Endothelial cell of umbilical vein (primary cell): ENCODE measurements at regions not wholly inside any gene's neighbourhood (a gene's known extent, or its start where the extent isn't known, plus 50 kb on each side); places are given as distances from the start of the nearest gene placed in this dataset.

Experiments used
- BruUV-seq: library from RNA; stranded (reverse); fragments of 400-500 nt; replicated peaks from 2 replicates; lab custom pipeline; 2021; lab: Mats Ljungman, UMichigan
- CTCF ChIA-PET: fragments of 300-600, 350-600 bp; sonication (Branson Sonifier 250); formaldehyde crosslinking; loops from one replicate; lab custom pipeline; 2021; ENCODE audit warnings: antibody characterized with exemption, inconsistent platforms; lab: Charles Lee
- POLR2A ChIA-PET: fragments of 300-600, 350-600 bp; sonication (Branson Sonifier 250); formaldehyde crosslinking; loops from one replicate; lab custom pipeline; 2021; ENCODE audit warnings: antibody characterized with exemption, inconsistent platforms; lab: Charles Lee
- DNase-seq: peaks from one replicate; pipeline ENCODE4 v3.0.0-alpha.2; 2011; ENCODE audit warnings: low read depth, low spot score
- FAIRE-seq: peaks from 2 replicates; lab custom pipeline; 2011; peaks lifted over from hg19 to GRCh38; lab: Jason Lieb, UNC
- H2AFZ ChIP-seq: 2 replicates; pipeline ENCODE4 v1.6.0; 2012; ENCODE audit warnings: low read depth, low read length, control low read depth, inconsistent platforms
- H3K27ac ChIP-seq: 2 replicates; pipeline ENCODE4 v1.5.1; 2011; ENCODE audit warnings: low read depth, mild to moderate bottlenecking, control low read depth, low read length, moderate library complexity; ENCODE audit not compliant: insufficient read depth
- H3K27me3 ChIP-seq, 2 experiments: 2 replicates each; pipeline versions ENCODE4 v1.6.0 to v1.6.1; 2011; ENCODE audit warnings: low read length in 2 of 2, mixed read lengths in 1 of 2; ENCODE audit not compliant: control insufficient read depth in 2 of 2, insufficient read depth in 2 of 2
- H3K36me3 ChIP-seq, 2 experiments: 2 replicates in 1 of 2; 3 replicates in 1 of 2; pipeline ENCODE4 v1.5.1; 2011; ENCODE audit warnings: low read length in 2 of 2, mild to moderate bottlenecking in 1 of 2, moderate library complexity in 1 of 2; ENCODE audit not compliant: control insufficient read depth in 2 of 2, insufficient read depth in 2 of 2; ENCODE audit errors: extremely low read depth in 1 of 2
- H3K4me1 ChIP-seq: 3 replicates; pipeline ENCODE4 v1.5.1; 2011; ENCODE audit warnings: mild to moderate bottlenecking, low read length; ENCODE audit not compliant: control insufficient read depth, insufficient read depth; ENCODE audit errors: extremely low read depth
- H3K4me2 ChIP-seq: 2 replicates; pipeline ENCODE4 v1.6.1; 2011; ENCODE audit warnings: low read length, control low read depth, mixed read lengths; ENCODE audit not compliant: insufficient read depth
- H3K4me3 ChIP-seq, 3 experiments: fragments of 200-600 bp in 1 of 3; sonication (generic), shearing (Covaris generic) in 1 of 3; replicated peaks in 1 of 3; 2 replicates each; pipeline ENCODE4 v1.5.1; 2011 to 2016; ENCODE audit warnings: control low read depth in 3 of 3, low read length in 3 of 3, mild to moderate bottlenecking in 2 of 3, inconsistent platforms in 1 of 3, low read depth in 1 of 3, moderate library complexity in 1 of 3; ENCODE audit not compliant: insufficient read depth in 1 of 3
- H3K79me2 ChIP-seq: 2 replicates; pipeline ENCODE4 v1.6.0; 2012; ENCODE audit warnings: low read length, inconsistent platforms; ENCODE audit not compliant: control insufficient read depth, insufficient read depth
- H3K9ac ChIP-seq: replicated peaks from 2 replicates; pipeline ENCODE3; 2011; ENCODE audit warnings: low read length, control low read depth; ENCODE audit not compliant: insufficient read depth; ENCODE audit errors: extremely low read depth
- H3K9me1 ChIP-seq: replicated peaks from 3 replicates; pipeline ENCODE4 v1.6.0; 2011; ENCODE audit warnings: mild to moderate bottlenecking, low read length; ENCODE audit not compliant: control insufficient read depth, insufficient read depth; ENCODE audit errors: extremely low read depth
- H3K9me3 ChIP-seq: replicated peaks from 2 replicates; pipeline ENCODE4 v1.5.1; 2012; ENCODE audit warnings: low read length, inconsistent platforms; ENCODE audit not compliant: control insufficient read depth, insufficient read depth
- H4K20me1 ChIP-seq: replicated peaks from 2 replicates; pipeline ENCODE3; 2011; ENCODE audit warnings: mild to moderate bottlenecking, low read length; ENCODE audit not compliant: control insufficient read depth, insufficient read depth; ENCODE audit errors: extremely low read depth
- CTCF ChIP-seq, 2 donors: IDR thresholded peaks; 1 replicate in 1 of 2; 2 replicates in 1 of 2; pipeline ENCODE4 v1.5.1; 2011; ENCODE audit warnings: low read length in 2 of 2, mild to moderate bottlenecking in 2 of 2, moderate library complexity in 2 of 2, control low read depth in 1 of 2, inconsistent platforms in 1 of 2, low read depth in 1 of 2; ENCODE audit not compliant: insufficient read depth in 1 of 2; ENCODE audit errors: extremely low read depth in 1 of 2
- EZH2 ChIP-seq: IDR thresholded peaks from 2 replicates; pipeline ENCODE4 v1.6.1; 2012; ENCODE audit warnings: borderline replicate concordance, low read depth, mild to moderate bottlenecking, moderate library complexity, low read length, inconsistent platforms; ENCODE audit not compliant: severe bottlenecking
- FOS ChIP-seq: IDR thresholded peaks from 2 replicates; pipeline ENCODE4 v1.6.1; 2011; ENCODE audit warnings: mild to moderate bottlenecking, low read length, moderate library complexity, borderline replicate concordance; ENCODE audit not compliant: insufficient read depth
- GATA2 ChIP-seq: IDR thresholded peaks from 2 replicates; pipeline ENCODE4 v1.7.0; 2011; ENCODE audit warnings: low read depth, mild to moderate bottlenecking, moderate library complexity, mixed read lengths, low read length; ENCODE audit not compliant: insufficient read length, insufficient read depth
- JUN ChIP-seq: IDR thresholded peaks from 2 replicates; pipeline ENCODE4 v1.6.1; 2011; ENCODE audit warnings: borderline replicate concordance, low read depth; ENCODE audit not compliant: insufficient read length, insufficient read depth
- MAX ChIP-seq: IDR thresholded peaks from 2 replicates; pipeline ENCODE4 v1.6.1; 2011; ENCODE audit not compliant: insufficient read depth, insufficient read length
- MYC ChIP-seq: IDR thresholded peaks from one replicate; pipeline ENCODE4 v1.6.1; 2011; ENCODE audit warnings: mild to moderate bottlenecking, low read depth, low read length
- POLR2A ChIP-seq: IDR thresholded peaks from 2 replicates; pipeline ENCODE4 v1.6.1; 2012; ENCODE audit warnings: low read depth, mild to moderate bottlenecking, control low read depth, low read length
- POLR2AphosphoS5 ChIP-seq: IDR thresholded peaks from 2 replicates; pipeline ENCODE4 v1.6.1; 2012; ENCODE audit warnings: low read depth, mild to moderate bottlenecking, control low read depth, low read length, moderate library complexity; ENCODE audit not compliant: insufficient read depth
- dilution Hi-C: fragments of 300-500 bp; cut with MboI; formaldehyde crosslinking; loops from one replicate; pipeline ENCODE4 v1.15.0; 2019; ENCODE audit warnings: low sequenced_read_pairs; ENCODE audit not compliant: extremely low pct_ligation_motif_present
- intact Hi-C: fragments of 100-400 bp; cut with micrococcal nuclease; formaldehyde crosslinking; loops from one replicate; pipeline ENCODE4 v1.10.0; 2022

- Histone ChIP-seq H3K9ac (no peak overlapping the region), H3K4me1 (no peaks in the 10 kb centered on the region), H3K27me3 (no peaks in the 10 kb centered on the region), H3K9me3 (no peaks in the 10 kb centered on the region), H3K36me3 (no peaks in the 10 kb centered on the region), H3K4me2 (no peak overlapping the region), H3K4me3 (no peak overlapping the region), H4K20me1 (no peaks in the 10 kb centered on the region), H2AFZ (no peak overlapping the region), H3K9me1 (no peaks in the 10 kb centered on the region), H3K79me2 (no peaks in the 10 kb centered on the region), H3K27ac (no peak overlapping the region)
- ChIA-PET POLR2A (no interaction called here), CTCF (no interaction called here)
- intact Hi-C loops (loop anchor here (5.0 kb wide), 1 partner anchor 97 kb away; no protein-coding TSS in a partner anchor), dilution Hi-C loops (no loop called here)
- DNase-seq (no peak), FAIRE-seq (no peak)
- TF ChIP-seq JUN (no peak), POLR2AphosphoS5 (no peak), MYC (no peak), MAX (no peak), EZH2 (no peak), POLR2A (no peak), FOS (no peak), CTCF (IDR thresholded peaks at IDR 0.05; ENCODE audit: extremely low read depth in 1 of 2, insufficient read depth in 1 of 2, low read depth in 1 of 2, low read length in 2 of 2) (no peak), GATA2 (no peak)
- BruUV-seq, result no TSS peak
These were observed 552.1 kb downstream of the DCDC2C start for GRCh38 chr2:4255491-4255890.
